Skeletal muscle tissue (tissue), 3 donors: ENCODE measurements at regions not wholly inside any gene's neighbourhood (a gene's known extent, or its start where the extent isn't known, plus 50 kb on each side); places are given as distances from the start of the nearest gene placed in this dataset.
"Not testable (repeated sequence)": the region's sequence is repeated elsewhere in the genome, so short reads cannot be mapped to it uniquely, and the experiment has no call there.

Source experiments
- H3K27ac ChIP-seq: one replicate; pipeline ENCODE4 v1.7.0; 2013; ENCODE audit warnings: mild to moderate bottlenecking, low read depth, low read length, inconsistent platforms
- H3K27me3 ChIP-seq, 3 donors: one replicate each; pipeline ENCODE4 v1.7.0; 2013; ENCODE audit warnings: low read length in 3 of 3; ENCODE audit not compliant: control insufficient read depth in 3 of 3, insufficient read depth in 3 of 3
- H3K36me3 ChIP-seq, 3 donors: one replicate each; pipeline ENCODE4 v1.7.0; 2013; ENCODE audit warnings: low read length in 3 of 3; ENCODE audit not compliant: control insufficient read depth in 3 of 3, insufficient read depth in 3 of 3
- H3K4me1 ChIP-seq, 3 donors: one replicate each; pipeline ENCODE4 v1.7.0; 2013; ENCODE audit warnings: low read length in 3 of 3, mild to moderate bottlenecking in 3 of 3; ENCODE audit not compliant: control insufficient read depth in 3 of 3, insufficient read depth in 3 of 3
- H3K4me3 ChIP-seq, 3 donors: one replicate each; pipeline ENCODE4 v1.7.0; 2013; ENCODE audit warnings: low read length in 3 of 3
- H3K9ac ChIP-seq, 3 donors: one replicate each; pipeline ENCODE4 v1.7.0; 2013; ENCODE audit warnings: low read length in 3 of 3, mild to moderate bottlenecking in 3 of 3, moderate library complexity in 2 of 3, low read depth in 1 of 3
- H3K9me3 ChIP-seq, 3 donors: one replicate each; pipeline ENCODE4 v1.7.0; 2013; ENCODE audit warnings: low read length in 3 of 3; ENCODE audit not compliant: control insufficient read depth in 3 of 3
- donor health status: Osteomylitis.

- Histone ChIP-seq H3K4me1 (no peaks in the 10 kb centered on the region), H3K36me3 (no peaks in the 10 kb centered on the region), H3K9ac (no peak overlapping the region), H3K27me3 (peaks cover 3 to 6% (median 3%) of the 10 kb centered on the region in 3 donors), H3K27ac (no peak overlapping the region), H3K9me3 (no peaks in the 10 kb centered on the region), H3K4me3 (no peak overlapping the region)
Measured at GRCh38 chr6:1470040-1470439, 80.7 kb downstream of the FOXF2 start.

GRCh38 chr6:1472643-1473042 lies 83.3 kb downstream of the FOXF2 start:
- Histone ChIP-seq H3K27me3 (peaks cover 3 to 6% (median 3%) of the 10 kb centered on the region in 3 donors), H3K9me3 (no peaks in the 10 kb centered on the region), H3K4me3 (no peak overlapping the region), H3K27ac (no peak overlapping the region), H3K4me1 (no peaks in the 10 kb centered on the region), H3K36me3 (no peaks in the 10 kb centered on the region), H3K9ac (no peak overlapping the region)

- no peaks in the 10 kb centered on the region for H3K36me3 ChIP-seq
- no peaks in the 10 kb centered on the region for H3K9me3 ChIP-seq
- no peak overlapping the region for H3K9ac ChIP-seq
- no peak overlapping the region for H3K4me3 ChIP-seq
- no peak overlapping the region for H3K27ac ChIP-seq
- H3K4me1 ChIP-seq: no peaks in the 10 kb centered on the region
- H3K27me3 ChIP-seq: peaks cover 2 to 6% (median 3%) of the 10 kb centered on the region in 3 donors
Measured at GRCh38 chr6:1473166-1473565, 83.8 kb downstream of the FOXF2 start.

- Histone ChIP-seq H3K9me3 (no peaks in the 10 kb centered on the region), H3K4me3 (no peak overlapping the region), H3K4me1 (no peaks in the 10 kb centered on the region), H3K9ac (no peak overlapping the region), H3K27ac (no peak overlapping the region), H3K27me3 (peaks cover 0 to 6% (median 3%) of the 10 kb centered on the region in 3 donors), H3K36me3 (no peaks in the 10 kb centered on the region)
Measured at GRCh38 chr6:1473598-1473997, 84.2 kb downstream of the FOXF2 start.

- Histone ChIP-seq H3K4me1 (no peaks in the 10 kb centered on the region), H3K27me3 (peaks cover 0 to 3% (median 3%) of the 10 kb centered on the region in 3 donors), H3K9ac (no peak overlapping the region), H3K9me3 (no peaks in the 10 kb centered on the region), H3K36me3 (no peaks in the 10 kb centered on the region), H3K4me3 (no peak overlapping the region), H3K27ac (no peak overlapping the region)
Measured at GRCh38 chr6:1474205-1474604, 84.8 kb downstream of the FOXF2 start.

GRCh38 chr6:1475174-1475573 lies 85.8 kb downstream of the FOXF2 start:
- Histone ChIP-seq H3K27ac (no peak overlapping the region), H3K27me3 (peaks cover 0 to 3% (median 3%) of the 10 kb centered on the region in 3 donors), H3K36me3 (no peaks in the 10 kb centered on the region), H3K9ac (no peak overlapping the region), H3K9me3 (no peaks in the 10 kb centered on the region), H3K4me1 (no peaks in the 10 kb centered on the region), H3K4me3 (no peak overlapping the region)

- Histone ChIP-seq H3K9ac (no peak overlapping the region), H3K4me1 (no peaks in the 10 kb centered on the region), H3K36me3 (no peaks in the 10 kb centered on the region), H3K27ac (no peak overlapping the region), H3K9me3 (no peaks in the 10 kb centered on the region), H3K27me3 (peaks cover 0 to 6% (median 4%) of the 10 kb centered on the region in 3 donors), H3K4me3 (no peak overlapping the region)
Measured at GRCh38 chr6:1477432-1478090, 88.2 kb downstream of the FOXF2 start.

GRCh38 chr6:1478163-1478826 lies 88.9 kb downstream of the FOXF2 start:
- not testable (repeated sequence) for H3K27ac ChIP-seq, H3K9me3 ChIP-seq, H3K9ac ChIP-seq, H3K4me3 ChIP-seq, H3K36me3 ChIP-seq, H3K4me1 ChIP-seq, H3K27me3 ChIP-seq

GRCh38 chr6:1479095-1479494 lies 89.7 kb downstream of the FOXF2 start:
- Histone ChIP-seq H3K27ac (no peak overlapping the region), H3K4me1 (no peaks in the 10 kb centered on the region), H3K9me3 (no peaks in the 10 kb centered on the region), H3K36me3 (no peaks in the 10 kb centered on the region), H3K4me3 (no peak overlapping the region), H3K9ac (no peak overlapping the region), H3K27me3 (peaks cover 0 to 4% (median 3%) of the 10 kb centered on the region in 3 donors)

- H3K27ac ChIP-seq: no peak overlapping the region
- no peaks in the 10 kb centered on the region for H3K36me3 ChIP-seq
- H3K27me3 ChIP-seq: peaks cover 0 to 4% (median 3%) of the 10 kb centered on the region in 3 donors
- H3K9ac ChIP-seq: no peak overlapping the region
- no peak overlapping the region for H3K4me3 ChIP-seq
- H3K4me1 ChIP-seq: no peaks in the 10 kb centered on the region
- no peaks in the 10 kb centered on the region for H3K9me3 ChIP-seq
Measured at GRCh38 chr6:1479601-1480221, 90.3 kb downstream of the FOXF2 start.
